GM12878 (cell line): ENCODE measurements at regions not wholly inside any gene's neighbourhood (a gene's known extent, or its start where the extent isn't known, plus 50 kb on each side); places are given as distances from the start of the nearest gene placed in this dataset.

Experiments used
- ATAC-seq: fragments of 200-7000 bp; cut with Tn5 transposase; 3 replicates; pipeline ENCODE4 v1.9.1; 2020; ENCODE audit warnings: mild to moderate bottlenecking, moderate library complexity
- BruUV-seq: library from RNA; stranded (reverse); fragments of 400-500 nt; replicated peaks from 2 replicates; lab custom pipeline; 2021; lab: Mats Ljungman, UMichigan
- CTCF ChIA-PET: fragments of 300-600 bp; sonication (Branson Sonifier 250); formaldehyde crosslinking; extraction: SDS; loops from one replicate; lab custom pipeline; 2021; ENCODE audit warnings: inconsistent platforms; lab: Yijun Ruan, JAX
- POLR2A ChIA-PET: fragments of 350-600 bp; formaldehyde crosslinking; extraction: SDS; loops from one replicate; lab custom pipeline; 2021; ENCODE audit warnings: inconsistent platforms; lab: Charles Lee
- RAD21 ChIA-PET: fragments of 300-600 bp; sonication (Branson Sonifier 250); formaldehyde crosslinking; loops from one replicate; lab custom pipeline; 2023; ENCODE audit warnings: antibody characterized with exemption; ENCODE audit not compliant: unreplicated experiment; lab: Charles Lee
- SMC1A ChIA-PET: fragments of 300-600 bp; sonication (Branson Sonifier 250); formaldehyde crosslinking; loops from one replicate; lab custom pipeline; 2023; ENCODE audit not compliant: unreplicated experiment, uncharacterized antibody; lab: Charles Lee
- DNase-seq: peaks from one replicate; pipeline ENCODE4 v3.0.0-alpha.2; 2011; ENCODE audit warnings: low read depth, low spot score
- FAIRE-seq: peaks from 3 replicates; lab custom pipeline; 2011; peaks lifted over from hg19 to GRCh38; lab: Jason Lieb, UNC
- H2AFZ ChIP-seq: 2 replicates; pipeline ENCODE4 v1.6.0; 2011; ENCODE audit warnings: low read depth, low read length, control low read depth; ENCODE audit not compliant: control insufficient read depth
- H3K27ac ChIP-seq: 2 replicates; pipeline ENCODE4 v1.5.1; 2011; ENCODE audit warnings: control low read depth; ENCODE audit not compliant: control insufficient read depth, insufficient read depth
- H3K27me3 ChIP-seq, 2 experiments: replicated peaks in 1 of 2; 2 replicates each; pipeline versions ENCODE4 v1.6.0 to v1.6.1; 2011; ENCODE audit warnings: low read length in 1 of 2; ENCODE audit not compliant: control insufficient read depth in 2 of 2, insufficient read depth in 2 of 2
- H3K36me3 ChIP-seq, 2 experiments: 2 replicates each; pipeline ENCODE4 v1.5.1; 2011; ENCODE audit warnings: low read length in 1 of 2; ENCODE audit not compliant: control insufficient read depth in 2 of 2, insufficient read depth in 2 of 2
- H3K4me1 ChIP-seq: 2 replicates; pipeline ENCODE4 v1.6.1; 2011; ENCODE audit warnings: mild to moderate bottlenecking, low read length, moderate library complexity, mixed read lengths; ENCODE audit not compliant: control insufficient read depth, insufficient read depth
- H3K4me2 ChIP-seq: 2 replicates; pipeline ENCODE4 v1.6.0; 2011; ENCODE audit warnings: control low read depth; ENCODE audit not compliant: control insufficient read depth, insufficient read depth
- H3K4me3 ChIP-seq: fragments of 200-600 bp; sonication (generic); 2 replicates; pipeline ENCODE4 v1.5.1; 2016
- H3K79me2 ChIP-seq: 2 replicates; pipeline ENCODE4 v1.6.0; 2011; ENCODE audit warnings: low read length; ENCODE audit not compliant: control insufficient read depth, insufficient read depth
- H3K9ac ChIP-seq: 2 replicates; pipeline ENCODE4 v1.8.0; 2011; ENCODE audit warnings: low read length, control low read depth, mixed read lengths; ENCODE audit not compliant: control insufficient read depth, insufficient read depth
- H3K9me3 ChIP-seq: replicated peaks from 3 replicates; pipeline ENCODE4 v1.5.1; 2011; ENCODE audit warnings: mild to moderate bottlenecking, low read length; ENCODE audit not compliant: control insufficient read depth, insufficient read depth
- H4K20me1 ChIP-seq: 2 replicates; pipeline ENCODE4 v1.6.0; 2011; ENCODE audit not compliant: control insufficient read depth, insufficient read depth
- ATF7 ChIP-seq: fragments of 450-650 bp; IDR thresholded peaks from 2 replicates; pipeline ENCODE4 v1.6.1; 2016; ENCODE audit warnings: low read depth, mild to moderate bottlenecking
- GABPA ChIP-seq: IDR thresholded peaks from 2 replicates; pipeline ENCODE4 v1.6.1; 2014; ENCODE audit warnings: antibody characterized with exemption, low read depth, mild to moderate bottlenecking, inconsistent platforms
- ZBTB4 ChIP-seq: fragments of 450-650 bp; formaldehyde crosslinking; IDR thresholded peaks from 2 replicates; pipeline ENCODE4 v1.4.0; 2022; ENCODE audit warnings: mild to moderate bottlenecking, moderate library complexity
- ZSCAN29 ChIP-seq: fragments of 450-650 bp; IDR thresholded peaks from 2 replicates; pipeline ENCODE4 v1.6.1; 2017; ENCODE audit warnings: mild to moderate bottlenecking, moderate library complexity
- WGBS: methylation state at CpG from one replicate; pipeline ENCODE4 v1.1.6; 2016; ENCODE audit warnings: low lambda C conversion rate; ENCODE audit not compliant: insufficient replicate concordance, insufficient coverage; ENCODE audit errors: missing lambda C conversion rate; 5-methylcytosine and 5-hydroxymethylcytosine counted together
- in situ Hi-C: fragments of 300-500 bp; cut with MboI; formaldehyde crosslinking; loops from 9 replicates; pipeline ENCODE4 v1.14.3; 2018; ENCODE audit warnings: mixed read lengths
- intact Hi-C: fragments of 100-400 bp; cut with micrococcal nuclease; formaldehyde crosslinking; loops from one replicate; pipeline ENCODE4 v1.14.2; 2022; ENCODE audit not compliant: unreplicated experiment

GRCh38 chr15:85879334-85880163 lies 84.8 kb upstream of the KLHL25 start:
- intact Hi-C loops (no loop called here), in situ Hi-C loops (no loop called here)
- Histone ChIP-seq H3K79me2 (no peaks in the 10 kb centered on the region), H3K27ac (no peak overlapping the region), H3K4me3 (no peak overlapping the region), H3K36me3 (no peaks in the 10 kb centered on the region), H3K9me3 (no peaks in the 10 kb centered on the region), H2AFZ (no peak overlapping the region), H3K4me2 (no peak overlapping the region), H3K4me1 (no peaks in the 10 kb centered on the region), H3K27me3 (peaks cover 0 to 4% of the 10 kb centered on the region in 2 experiments; a peak in 2 of 4 replicates), H3K9ac (no peak overlapping the region), H4K20me1 (no peaks in the 10 kb centered on the region)
- CTCF ChIA-PET: no interaction called here
- DNase-seq (no peak), ATAC-seq (no peak), FAIRE-seq (no peak)
- SMC1A ChIA-PET: no interaction called here
- TF ChIP-seq ZBTB4 (CRISPR knock-in tag) (no peak), ATF7 (no peak), ZSCAN29 (no peak), GABPA (no peak)
- RAD21 ChIA-PET: interaction anchor here (0.7 kb wide), 1 partner anchor 13 kb away, joined by 3 read pairs; no protein-coding TSS in a partner anchor
- BruUV-seq: no TSS peak
- POLR2A ChIA-PET: no interaction called here
- 13% methylated on average over 20 of the region's 20 CpGs for WGBS
